ENCODE measurements at regions not wholly inside any gene's neighbourhood (a gene's known extent, or its start where the extent isn't known, plus 50 kb on each side); places are given as distances from the start of the nearest gene placed in this dataset.
"Not testable (repeated sequence)": the region's sequence is repeated elsewhere in the genome, so short reads cannot be mapped to it uniquely, and the experiment has no call there.

GRCh38 chr14:40340708-40341107 lies 908.5 kb upstream of the FBXO33 start:
- DNase-seq: no peak

GRCh38 chr14:40336846-40337245 lies 904.6 kb upstream of the FBXO33 start:
- DNase-seq: no peak

- not testable (repeated sequence) for DNase-seq
Measured at GRCh38 chr14:40326519-40326918, 894.3 kb upstream of the FBXO33 start.

GRCh38 chr14:40318211-40318719 lies 886.0 kb upstream of the FBXO33 start:
- DNase-seq: no peak

GRCh38 chr14:40317690-40318089 lies 885.5 kb upstream of the FBXO33 start:
- DNase-seq: no peak

GRCh38 chr14:40312296-40312695 lies 880.1 kb upstream of the FBXO33 start:
- DNase-seq: no peak

GRCh38 chr14:40309124-40309523 lies 876.9 kb upstream of the FBXO33 start:
- DNase-seq: no peak

- no peak for DNase-seq
Measured at GRCh38 chr14:40308240-40308639, 876.0 kb upstream of the FBXO33 start.

- no peak for DNase-seq
Measured at GRCh38 chr14:40296821-40297220, 864.6 kb upstream of the FBXO33 start.

GRCh38 chr14:40292664-40293063 lies 860.4 kb upstream of the FBXO33 start:
- no peak for DNase-seq

- DNase-seq: no peak
Measured at GRCh38 chr14:40282196-40282595, 850.0 kb upstream of the FBXO33 start.

- DNase-seq: no peak
Measured at GRCh38 chr14:40280652-40281051, 848.4 kb upstream of the FBXO33 start.

GRCh38 chr14:40273417-40273816 lies 841.2 kb upstream of the FBXO33 start:
- no peak for DNase-seq

- DNase-seq: no peak
Measured at GRCh38 chr14:40271480-40271879, 839.2 kb upstream of the FBXO33 start.

- no peak for DNase-seq
Measured at GRCh38 chr14:40269436-40269835, 837.2 kb upstream of the FBXO33 start.

- no peak for DNase-seq
Measured at GRCh38 chr14:40268236-40268635, 836.0 kb upstream of the FBXO33 start.

- no peak for DNase-seq
Measured at GRCh38 chr14:40265096-40265495, 832.9 kb upstream of the FBXO33 start.

GRCh38 chr14:40252817-40253447 lies 820.7 kb upstream of the FBXO33 start:
- DNase-seq: no peak

- no peak for DNase-seq
Measured at GRCh38 chr14:40248671-40249070, 816.4 kb upstream of the FBXO33 start.

GRCh38 chr14:40240245-40240859 lies 808.1 kb upstream of the FBXO33 start:
- DNase-seq: no peak

GRCh38 chr14:40232302-40232701 lies 800.1 kb upstream of the FBXO33 start:
- no peak for DNase-seq

- DNase-seq: no peak
Measured at GRCh38 chr14:40229676-40230075, 797.4 kb upstream of the FBXO33 start.

- no peak for DNase-seq
Measured at GRCh38 chr14:40222996-40223395, 790.8 kb upstream of the FBXO33 start.

- no peak for DNase-seq
Measured at GRCh38 chr14:40221428-40221827, 789.2 kb upstream of the FBXO33 start.

GRCh38 chr14:40219032-40219431 lies 786.8 kb upstream of the FBXO33 start:
- no peak for DNase-seq

Data from HCEC 1CT (cell line).